Stimulated activated CD4-positive, alpha-beta T cell treated with anti-CD3 and anti-CD28 coated beads, Interleukin-15, amount 100 ng/mL, for 48 hours (primary cell): ENCODE measurements at regions not wholly inside any gene's neighbourhood (a gene's known extent, or its start where the extent isn't known, plus 50 kb on each side); places are given as distances from the start of the nearest gene placed in this dataset.

Source experiments
- DNase-seq, 2 donors: peaks; one replicate each; pipeline ENCODE4 v3.0.0-alpha.2; 2020; ENCODE audit warnings: low read depth in 2 of 2

DNA sequence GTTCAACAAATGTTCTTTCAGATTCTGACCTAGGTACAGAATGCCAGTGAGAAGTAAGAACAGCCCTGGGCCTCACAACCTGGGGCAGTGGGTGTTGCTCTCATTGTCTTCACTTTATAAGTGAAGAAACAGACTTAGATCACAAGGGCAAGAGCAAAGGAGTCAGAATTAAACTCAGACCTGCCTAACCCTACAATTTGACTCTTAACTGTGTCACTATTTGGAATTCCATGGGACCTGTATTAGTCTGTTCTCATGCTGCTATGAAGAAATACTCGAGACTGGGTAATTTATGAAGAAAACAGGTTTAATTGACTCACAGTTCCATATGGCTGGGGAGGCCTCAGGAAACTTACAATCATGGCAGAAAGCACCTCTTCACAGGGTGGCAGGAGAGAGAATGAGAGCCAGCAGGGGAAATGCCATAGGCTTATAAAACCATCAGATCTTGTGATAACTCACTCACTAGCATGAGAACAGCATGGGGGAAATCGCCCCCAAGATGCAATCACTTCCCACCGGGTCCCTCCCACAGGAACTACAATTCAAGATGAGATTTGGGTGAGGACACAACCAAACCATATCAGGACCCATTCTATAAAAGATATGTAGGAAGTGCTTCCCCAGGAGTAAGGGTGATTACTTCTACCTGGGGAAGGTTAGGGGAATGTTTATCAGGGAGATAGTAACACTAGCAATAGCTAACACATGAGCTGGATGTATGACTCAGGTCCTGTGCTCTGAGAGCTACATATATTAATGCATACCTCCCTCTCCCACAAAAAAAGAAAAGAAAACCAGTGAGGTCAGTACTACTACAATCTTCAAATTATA is 270.1 kb downstream of the SOX9 start:
- DNase-seq, result no peak

- DNase-seq, result no peak
Observed at GRCh38 chr17:72392056-72393010, 271.5 kb downstream of the SOX9 start.

GRCh38 chr17:72393553-72393952 is 272.7 kb downstream of the SOX9 start:
- no peak for DNase-seq

- no peak for DNase-seq
Observed at GRCh38 chr17:72394531-72394930, 273.7 kb downstream of the SOX9 start.

DNA sequence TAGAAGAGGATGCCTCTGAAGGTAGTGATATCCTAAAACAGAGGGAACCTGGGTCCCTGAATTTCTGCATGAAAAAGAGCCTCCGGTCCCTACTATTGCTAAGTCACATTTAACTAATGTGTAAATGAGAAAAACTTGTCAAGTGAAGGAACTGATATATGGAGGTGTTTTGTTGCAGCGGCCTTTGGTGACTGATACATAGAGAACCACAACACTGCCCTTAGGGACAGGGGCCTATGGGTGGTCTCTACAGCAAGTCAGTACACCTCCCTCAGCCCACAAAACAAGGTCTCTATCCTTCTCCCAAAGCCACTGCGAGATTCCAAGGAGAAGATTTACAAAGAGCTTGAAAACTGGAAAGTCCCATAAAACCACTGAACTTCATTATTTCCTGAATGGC is 275.3 kb downstream of the SOX9 start:
- DNase-seq, result no peak

GRCh38 chr17:72397223-72397667 is 276.4 kb downstream of the SOX9 start:
- no peak for DNase-seq

DNA sequence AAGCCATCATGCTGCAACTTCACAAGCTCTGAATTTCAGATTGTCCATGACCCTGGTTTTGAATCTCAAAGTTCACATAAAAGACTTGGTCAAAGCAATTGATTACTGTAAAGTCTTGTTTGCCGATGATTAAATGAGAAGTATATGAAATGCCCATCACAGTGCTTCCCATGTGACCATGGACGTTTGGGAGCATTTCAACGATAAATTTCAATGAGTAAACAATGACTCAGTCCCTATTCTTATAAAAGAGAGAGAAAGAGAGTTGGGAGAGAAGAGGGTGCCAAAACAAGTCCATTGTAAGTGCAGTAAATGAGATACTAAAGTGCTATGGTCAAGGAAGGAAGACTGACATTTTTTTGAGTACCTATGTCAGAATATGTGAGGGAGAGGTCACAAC is 276.9 kb downstream of the SOX9 start:
- no peak for DNase-seq

DNA sequence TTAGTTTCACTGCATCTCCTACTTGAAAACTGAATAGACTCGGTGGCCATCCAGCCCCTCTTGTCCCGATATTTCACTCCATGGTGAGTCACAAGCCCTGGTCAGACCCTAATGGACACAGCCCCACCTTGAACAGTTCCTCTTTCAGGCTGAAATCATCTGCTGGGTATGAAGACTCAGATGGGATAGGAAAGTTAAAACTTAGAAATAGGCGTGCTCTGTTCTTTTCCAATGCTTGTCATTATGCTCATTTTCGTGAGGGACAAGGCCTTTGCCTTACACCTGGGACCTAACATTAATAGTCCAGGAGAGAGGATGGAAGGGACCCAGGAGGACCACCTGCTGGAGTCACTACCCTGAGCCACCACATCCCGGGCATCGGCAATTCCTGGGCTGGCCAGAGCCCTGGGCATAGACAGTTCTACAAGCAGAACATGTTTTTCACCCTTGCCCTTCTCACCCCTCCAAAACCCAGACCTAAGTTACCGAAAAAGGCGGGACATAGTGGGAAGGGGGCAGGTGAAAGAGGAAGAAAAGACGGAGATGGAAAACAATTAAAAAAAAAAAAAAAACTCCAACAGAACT is 278.3 kb downstream of the SOX9 start:
- no peak for DNase-seq

DNA sequence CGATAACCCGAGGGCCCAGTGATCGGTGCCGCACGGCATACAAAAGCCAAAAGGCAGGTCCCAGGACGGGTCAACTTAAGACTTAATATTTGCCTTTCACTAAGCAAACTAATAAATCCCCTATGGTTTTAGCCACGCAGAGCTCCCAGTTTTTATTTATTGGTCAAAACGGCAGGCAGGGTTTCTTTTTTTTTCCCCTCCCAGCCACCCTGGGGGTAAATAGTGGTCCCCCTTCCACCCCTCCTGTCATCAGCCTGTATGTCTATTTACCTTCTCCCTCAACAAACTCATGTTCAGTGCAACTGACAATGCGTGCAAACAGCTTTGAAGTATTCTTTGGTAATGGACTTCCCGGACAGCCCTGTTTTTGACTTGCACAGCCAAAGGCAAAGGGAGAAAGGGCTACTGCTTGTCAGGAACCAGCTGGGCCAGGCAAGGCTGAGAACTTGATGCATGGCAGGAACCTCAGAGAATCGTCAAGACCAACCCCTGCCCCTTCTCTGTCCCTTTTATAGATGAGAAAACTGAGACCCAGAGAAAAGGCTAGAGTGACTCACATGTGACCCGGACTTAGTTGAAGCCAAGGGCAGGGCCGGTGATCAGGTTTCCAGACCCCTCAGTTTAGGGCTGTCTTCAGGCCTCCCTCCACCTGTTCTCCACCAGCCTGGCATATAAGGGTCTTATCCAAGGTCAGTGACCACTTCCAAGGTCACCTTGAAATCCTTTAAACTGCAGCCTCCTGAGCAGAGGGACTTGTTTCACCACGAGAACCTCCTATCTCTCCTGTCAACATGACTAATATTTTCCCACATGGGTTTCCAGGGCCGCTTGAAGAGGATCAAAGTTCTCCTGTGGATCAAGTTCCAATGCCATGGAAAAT is 279.0 kb downstream of the SOX9 start:
- no peak for DNase-seq

GRCh38 chr17:72400488-72400827 is 279.6 kb downstream of the SOX9 start:
- DNase-seq, result no peak

DNA sequence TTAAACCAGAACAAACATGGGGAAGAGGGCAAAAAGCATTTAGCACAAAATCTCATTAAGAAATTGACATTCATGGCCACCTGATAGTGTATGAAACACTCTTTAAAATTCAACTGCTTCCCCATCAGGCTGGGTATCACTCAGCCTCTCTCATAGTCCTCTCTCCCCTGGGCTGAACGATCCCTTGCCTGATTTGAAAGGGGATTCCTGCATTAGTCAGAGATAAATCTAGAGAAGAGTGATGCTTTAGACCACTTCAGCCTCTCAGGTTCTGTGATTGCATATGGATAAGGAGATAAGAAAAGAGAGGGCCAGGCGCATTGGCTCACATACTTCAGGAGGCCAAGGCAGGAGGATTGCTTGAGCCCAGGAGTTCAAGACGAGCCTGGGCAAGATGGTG is 280.0 kb downstream of the SOX9 start:
- no peak for DNase-seq

DNA sequence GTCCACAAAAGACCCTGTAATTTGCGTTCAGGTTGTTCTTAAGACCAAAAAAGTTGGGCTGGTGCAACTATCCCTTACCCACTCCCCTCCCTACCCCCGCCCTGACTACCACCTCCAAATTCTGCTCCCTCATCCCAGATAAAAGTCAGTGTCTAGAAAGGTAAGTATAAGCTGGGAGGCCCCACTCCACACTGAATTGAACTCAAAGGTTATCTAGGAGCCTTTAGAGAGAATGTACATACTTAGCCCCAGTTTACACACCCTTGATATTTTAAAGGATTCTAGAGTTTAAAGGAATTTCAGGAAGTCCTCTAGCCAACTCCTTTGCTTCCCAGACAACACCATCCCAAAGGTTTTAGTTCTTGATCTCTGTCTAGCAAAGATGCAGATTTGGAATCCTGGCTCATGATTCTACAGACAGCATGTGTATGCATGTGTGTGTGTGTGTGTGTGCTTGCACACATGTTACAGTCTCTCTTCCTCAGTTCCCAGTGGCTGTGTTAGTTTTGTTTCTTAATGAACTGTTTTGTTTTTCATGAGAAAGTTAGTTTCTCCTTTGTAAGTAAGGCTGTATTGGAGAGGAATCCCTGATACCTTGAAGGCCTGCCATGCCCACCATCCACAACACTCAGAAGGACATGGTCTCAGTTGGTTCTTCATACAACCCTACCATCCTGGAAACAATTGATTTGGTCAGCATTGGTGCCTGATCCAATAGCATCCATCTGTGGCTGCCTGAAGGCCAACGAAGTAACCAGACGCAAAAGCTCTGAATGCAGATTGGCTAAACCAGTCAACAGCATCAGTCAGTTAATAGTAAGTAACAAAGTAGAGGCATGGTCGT is 281.3 kb downstream of the SOX9 start:
- DNase-seq, result no peak

DNA sequence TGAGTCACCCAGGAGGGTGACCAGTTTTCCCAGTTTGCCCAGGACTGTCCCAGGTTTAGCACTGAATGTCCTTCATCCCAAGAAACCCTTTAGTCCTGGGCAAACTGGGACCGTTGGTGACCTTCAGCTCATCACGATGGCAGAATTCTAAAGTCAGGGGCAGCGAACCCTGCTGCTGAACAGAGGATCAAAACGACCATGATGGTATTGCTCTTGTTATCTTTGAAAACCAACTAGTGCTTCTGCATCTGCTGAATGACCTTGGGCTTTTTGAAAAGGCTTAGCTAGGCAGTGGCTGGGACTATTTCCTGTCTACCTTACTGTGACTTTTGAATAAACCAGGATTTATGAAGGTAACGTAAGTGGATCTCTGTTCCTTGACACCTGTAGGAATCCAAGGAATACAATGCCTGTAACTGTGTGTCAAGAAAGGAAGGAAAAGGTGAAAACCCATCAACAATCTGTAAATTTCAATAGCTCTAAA is 281.9 kb downstream of the SOX9 start:
- no peak for DNase-seq

- no peak for DNase-seq
Observed at GRCh38 chr17:72403713-72404209, 282.9 kb downstream of the SOX9 start.

GRCh38 chr17:72404872-72405271 is 284.1 kb downstream of the SOX9 start:
- no peak for DNase-seq

DNA sequence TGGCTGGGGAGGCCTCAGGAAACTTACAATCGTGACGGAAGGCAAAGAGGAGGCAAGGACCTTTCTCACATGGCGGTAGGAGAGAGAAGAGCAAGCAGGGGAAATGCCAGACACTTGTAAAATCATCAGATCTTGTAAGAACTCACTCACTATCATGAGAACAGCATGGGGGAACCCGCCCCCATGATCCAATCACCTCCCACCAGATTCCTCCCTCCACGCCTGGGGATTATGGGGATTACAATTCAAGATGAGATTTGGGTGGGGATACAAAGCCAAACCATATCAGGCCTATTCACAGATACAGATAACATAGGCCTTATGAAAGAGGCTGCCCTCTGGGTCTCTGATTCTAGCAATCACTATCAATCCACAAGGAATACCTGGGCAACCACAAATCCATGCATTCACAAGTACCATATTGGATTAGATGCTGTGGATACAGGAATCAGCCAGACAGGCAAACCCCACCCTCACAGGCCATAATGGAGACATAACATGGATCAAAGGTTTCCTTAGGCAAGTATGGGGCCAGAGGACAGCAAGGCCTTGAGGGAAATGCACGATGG is 284.9 kb downstream of the SOX9 start:
- no peak for DNase-seq

DNA sequence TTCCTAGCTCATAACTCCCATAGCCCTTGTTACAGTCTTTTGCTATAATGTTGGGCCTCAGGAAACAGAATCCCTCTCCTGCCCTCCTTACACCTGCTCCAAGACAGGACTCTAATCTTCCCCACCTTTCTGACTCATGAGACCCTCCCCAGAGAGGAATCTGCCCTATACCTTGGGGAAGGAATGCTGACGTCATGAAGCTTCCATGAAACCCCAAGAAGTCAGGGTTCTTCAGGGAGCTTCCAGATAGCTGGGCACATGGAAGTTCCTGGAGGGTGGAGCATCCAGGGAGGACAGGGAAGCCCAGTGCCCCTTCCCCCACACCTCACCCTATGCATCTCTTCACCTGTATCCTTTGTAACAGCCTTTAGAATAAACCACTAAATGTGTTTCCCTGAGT is 285.7 kb downstream of the SOX9 start:
- DNase-seq, result no peak

DNA sequence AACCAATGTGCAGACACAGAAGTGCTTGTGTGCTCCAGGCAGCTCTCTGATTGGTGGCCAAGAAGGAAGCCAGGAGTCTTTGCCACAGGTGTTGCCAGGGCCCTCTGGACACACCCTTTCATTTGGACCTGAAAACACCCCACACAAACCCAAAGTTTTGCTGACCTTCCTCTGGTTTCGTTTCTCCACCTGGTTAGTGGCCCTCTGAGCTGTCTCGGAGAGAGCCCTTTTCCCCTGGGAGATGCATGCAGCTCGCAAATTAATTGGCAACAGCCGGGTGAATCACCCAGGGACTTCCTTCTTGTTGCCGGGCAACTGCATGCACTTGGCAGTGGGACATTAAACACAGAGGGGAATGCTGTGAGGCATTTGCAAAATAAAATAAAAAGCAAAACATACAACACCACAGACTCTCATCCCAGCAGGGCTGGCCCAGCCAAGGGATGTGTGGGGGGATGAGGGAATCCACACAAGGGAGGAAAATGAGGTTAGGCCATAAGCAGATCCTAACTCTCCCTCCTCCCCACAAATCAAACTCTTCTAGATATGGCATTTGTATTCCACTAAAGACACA is 286.6 kb downstream of the SOX9 start:
- DNase-seq, result no peak

- DNase-seq, result no peak
Observed at GRCh38 chr17:72407931-72408330, 287.1 kb downstream of the SOX9 start.

- no peak for DNase-seq
Observed at GRCh38 chr17:72408641-72409040, 287.8 kb downstream of the SOX9 start.
